ENCODE measurements at regions not wholly inside any gene's neighbourhood (a gene's known extent, or its start where the extent isn't known, plus 50 kb on each side); places are given as distances from the start of the nearest gene placed in this dataset.

- no peak overlapping the region for H3K4me3 ChIP-seq (ENCODE audit: low read depth, low read length)
- no peak for DNase-seq (ENCODE audit: low read depth)
- no peak for TF ChIP-seq CTCF (conservative IDR thresholded peaks at IDR 0.05; ENCODE audit: low read depth, low read length)
Measured at GRCh38 chr5:108437425-108437824, 55.5 kb upstream of the FBXL17 start.

GRCh38 chr5:108436696-108437095, 54.8 kb upstream of the FBXL17 start:
- no peak for TF ChIP-seq CTCF (conservative IDR thresholded peaks at IDR 0.05; ENCODE audit: low read depth, low read length)
- DNase-seq (ENCODE audit: low read depth), result no peak
- no peak overlapping the region for H3K4me3 ChIP-seq (ENCODE audit: low read depth, low read length)

GRCh38 chr5:108433600-108433999, 51.7 kb upstream of the FBXL17 start:
- no peak overlapping the region for H3K4me3 ChIP-seq (ENCODE audit: low read depth, low read length)
- no peak for TF ChIP-seq CTCF (conservative IDR thresholded peaks at IDR 0.05; ENCODE audit: low read depth, low read length)
- no peak for DNase-seq (ENCODE audit: low read depth)

GRCh38 chr5:108432024-108432423, 50.1 kb upstream of the FBXL17 start:
- no peak overlapping the region for H3K4me3 ChIP-seq (ENCODE audit: low read depth, low read length)
- peak; percentile 13 for DNase-seq (ENCODE audit: low read depth)
- TF ChIP-seq CTCF (conservative IDR thresholded peaks at IDR 0.05; ENCODE audit: low read depth, low read length), result no peak

All from choroid plexus epithelial cell (primary cell).